Peyer's patch (tissue), 4 donors: ENCODE measurements at regions not wholly inside any gene's neighbourhood (a gene's known extent, or its start where the extent isn't known, plus 50 kb on each side); places are given as distances from the start of the nearest gene placed in this dataset.

ENCODE experiments used
- CTCF ChIP-seq, 6 experiments: fragments of 450-650 bp in 4 of 6; fragments of 200-600 bp in 2 of 6; sonication (generic) in 1 of 6; IDR thresholded peaks; one replicate each; pipeline ENCODE4 v1.5.1; 2017 to 2019; ENCODE audit warnings: antibody characterized with exemption in 6 of 6, mild to moderate bottlenecking in 3 of 6, moderate library complexity in 1 of 6
- POLR2A ChIP-seq, 2 donors: fragments of 450-650 bp; IDR thresholded peaks; one replicate each; pipeline ENCODE4 v1.5.1; 2017; ENCODE audit warnings: antibody characterized with exemption in 2 of 2, mild to moderate bottlenecking in 2 of 2, moderate library complexity in 2 of 2

DNA sequence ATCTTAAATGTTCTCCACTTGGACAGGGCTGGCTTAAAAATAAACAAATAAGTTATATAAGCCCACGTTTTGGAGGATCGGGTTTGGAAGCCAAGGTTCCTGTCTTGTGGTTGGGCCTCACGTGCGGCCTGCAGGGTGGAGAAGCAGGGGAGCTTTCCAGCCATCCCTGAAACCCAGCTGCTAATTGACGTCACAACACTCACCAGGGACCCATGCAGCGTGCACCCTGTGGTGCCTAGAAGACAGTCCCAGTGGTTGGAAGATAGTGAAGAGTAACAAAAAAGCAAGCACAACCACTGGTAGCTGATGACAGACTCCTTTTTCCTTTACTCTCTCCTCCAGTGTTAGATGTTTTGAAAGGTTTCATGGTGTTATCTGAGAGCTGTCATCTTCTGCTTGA lies 142.0 kb upstream of the RBPJ start:
- TF ChIP-seq POLR2A (IDR thresholded peaks at IDR 0.05) (no peak), CTCF (IDR thresholded peaks at IDR 0.05) (no peak)
